ENCODE measurements at regions not wholly inside any gene's neighbourhood (a gene's known extent, or its start where the extent isn't known, plus 50 kb on each side); places are given as distances from the start of the nearest gene placed in this dataset.

DNA sequence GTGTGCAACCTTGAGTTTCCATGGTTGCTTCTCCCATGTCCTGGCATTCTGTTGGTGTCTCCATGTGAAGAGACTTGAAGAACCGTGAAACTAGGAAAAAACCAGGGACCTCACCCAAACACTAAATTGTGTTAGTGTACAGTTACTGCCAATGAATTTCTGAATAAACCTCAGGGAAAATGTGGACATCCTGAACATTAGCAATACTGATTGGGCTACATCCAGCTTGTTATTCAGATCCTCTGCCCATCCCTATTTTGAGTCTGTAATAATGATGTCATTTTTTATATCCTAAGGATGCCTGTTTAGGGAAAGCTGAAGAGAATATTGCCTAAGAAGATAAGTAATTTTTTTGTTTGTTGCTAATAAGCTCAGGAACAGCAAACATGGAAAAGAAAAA, 262.7 kb downstream of the TMA16 start:
- no peak for FAIRE-seq

GRCh38 chr4:163758032-163758431, 263.5 kb downstream of the TMA16 start:
- DNase-seq (ENCODE audit: low spot score) (no peak), FAIRE-seq (no peak)

More for the DNA sequence above, 262.7 kb downstream of the TMA16 start:
- DNase-seq (ENCODE audit: low spot score) = no peak

DNA sequence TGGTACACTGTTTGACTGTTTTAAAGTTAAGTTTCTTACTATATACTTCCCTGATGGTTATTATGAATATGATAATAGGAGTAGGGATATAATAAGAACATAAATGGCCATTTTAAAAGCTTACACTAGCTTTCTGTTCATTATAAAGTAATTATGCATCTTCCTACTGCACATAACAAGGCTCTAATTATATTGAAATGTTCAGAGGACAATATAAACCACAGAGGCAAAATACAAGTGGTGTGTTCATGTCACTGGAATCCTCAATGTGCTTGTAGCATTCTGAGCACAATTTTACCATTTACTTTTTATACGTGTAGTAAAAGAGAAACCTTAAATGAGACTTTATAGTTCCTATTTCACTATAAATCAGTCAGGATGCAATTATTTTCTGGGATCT, 268.3 kb downstream of the TMA16 start:
- FAIRE-seq (no peak), DNase-seq (ENCODE audit: low spot score) (no peak)

DNA sequence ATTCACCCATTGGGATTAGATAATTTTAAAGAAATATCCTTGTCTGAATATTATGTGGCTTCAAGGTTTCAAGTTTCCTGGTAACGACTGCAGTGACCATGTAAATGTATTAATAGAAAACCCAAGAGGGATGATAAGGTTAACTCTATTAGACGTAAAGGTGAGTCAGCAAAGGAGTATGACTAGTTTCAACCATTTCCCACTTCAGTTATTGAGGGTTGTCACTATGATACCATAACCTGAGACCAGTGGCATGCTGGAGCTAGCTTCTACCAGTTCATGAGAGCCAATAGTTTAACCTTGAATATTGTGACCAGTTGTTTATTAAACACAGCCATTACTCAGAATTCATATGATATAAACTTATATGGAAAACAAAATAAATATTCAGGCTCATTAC, 270.1 kb downstream of the TMA16 start:
- no peak for FAIRE-seq
- DNase-seq (ENCODE audit: low spot score) = no peak

- DNase-seq (ENCODE audit: low spot score) (no peak), FAIRE-seq (no peak)
These were observed 273.5 kb downstream of the TMA16 start for GRCh38 chr4:163768014-163768413.

GRCh38 chr4:163772238-163772637, 277.7 kb downstream of the TMA16 start:
- FAIRE-seq (no peak), DNase-seq (ENCODE audit: low spot score) (no peak)

GRCh38 chr4:163773940-163774339, 279.4 kb downstream of the TMA16 start:
- FAIRE-seq = no peak
- DNase-seq (ENCODE audit: low spot score) = no peak

GRCh38 chr4:163776957-163777356, 282.5 kb downstream of the TMA16 start:
- FAIRE-seq (no peak), DNase-seq (ENCODE audit: low spot score) (no peak)

DNA sequence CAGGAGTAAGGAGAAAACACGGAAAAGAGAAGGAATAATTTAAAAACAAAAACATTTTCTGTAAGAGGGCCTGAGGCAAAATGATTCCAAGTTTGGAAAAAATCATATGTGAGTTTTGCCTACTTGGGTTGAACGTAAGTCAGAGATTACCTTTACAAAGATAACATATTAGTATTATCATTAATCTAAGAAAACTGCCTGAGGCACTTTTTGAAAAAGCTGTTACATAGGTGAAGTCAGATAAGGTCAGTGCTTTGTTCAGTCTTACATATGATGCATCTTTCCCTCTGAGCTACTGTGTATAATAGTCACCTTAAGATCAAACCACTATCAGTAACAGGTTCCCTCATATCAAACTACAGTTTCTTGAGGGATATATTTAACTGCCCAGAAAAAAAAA, 287.2 kb downstream of the TMA16 start:
- no peak for DNase-seq (ENCODE audit: low spot score)
- no peak for FAIRE-seq

GRCh38 chr4:163790231-163790630, 295.7 kb downstream of the TMA16 start:
- FAIRE-seq (no peak), DNase-seq (ENCODE audit: low spot score) (no peak)

DNA sequence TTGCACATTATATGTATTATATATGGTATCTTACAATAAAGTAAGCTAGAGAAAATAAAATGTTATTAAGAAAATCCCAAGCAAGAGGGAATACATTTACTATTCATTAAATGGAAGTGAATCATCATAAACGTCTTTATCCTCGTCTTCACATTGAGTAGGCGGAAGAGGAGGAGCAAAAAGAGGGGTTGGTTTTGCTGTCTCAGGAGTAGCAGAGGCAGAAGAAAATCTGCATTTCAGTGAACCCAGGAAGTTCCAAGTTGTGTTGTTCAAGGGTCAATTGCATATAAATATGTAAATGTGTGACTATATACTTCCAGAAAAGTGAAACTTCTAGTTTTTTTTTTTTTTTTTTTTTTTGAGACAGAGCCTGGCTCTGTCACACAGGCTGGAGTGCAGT, 301.4 kb downstream of the TMA16 start:
- FAIRE-seq = no peak
- DNase-seq (ENCODE audit: low spot score) = no peak

DNA sequence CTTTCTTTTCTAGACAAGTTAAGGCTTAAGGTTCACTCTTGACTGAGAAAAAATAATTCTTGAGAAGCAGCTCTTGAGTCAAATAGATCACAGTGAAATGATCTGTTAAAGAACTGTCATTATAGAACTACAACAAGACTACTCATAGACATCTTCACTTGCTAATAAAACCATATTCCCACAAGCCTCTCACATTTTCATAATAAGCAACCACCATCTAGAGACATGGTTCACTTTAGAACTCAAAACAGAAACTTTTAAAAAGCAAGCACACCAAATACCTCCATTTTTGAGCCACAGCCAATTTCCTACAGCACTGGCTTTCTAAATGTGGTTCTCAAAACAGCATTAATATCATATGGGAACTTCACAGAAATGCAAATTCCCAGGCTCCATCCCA, 309.5 kb downstream of the TMA16 start:
- no peak for FAIRE-seq
- DNase-seq (ENCODE audit: low spot score) = no peak

GRCh38 chr4:163806653-163807052, 312.2 kb downstream of the TMA16 start:
- DNase-seq (ENCODE audit: low spot score) (no peak), FAIRE-seq (no peak)

DNA sequence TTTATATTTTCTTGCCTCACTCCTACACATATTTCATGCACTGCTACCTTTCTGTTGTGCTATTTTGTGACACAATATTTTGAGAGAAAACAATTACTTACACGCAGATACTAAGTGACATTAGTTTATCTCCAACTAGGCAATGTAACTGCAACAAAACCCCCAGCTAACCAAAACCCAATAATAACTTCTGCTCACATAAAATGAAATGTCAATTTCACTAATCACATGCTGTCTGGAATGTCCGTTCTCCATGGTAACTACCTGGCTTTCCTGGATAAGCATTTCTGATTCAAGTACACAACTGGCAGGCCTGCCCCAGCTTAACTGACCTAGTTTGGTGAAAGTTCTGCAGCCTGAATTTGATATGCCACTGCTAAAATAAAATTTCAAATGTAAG, 313.5 kb downstream of the TMA16 start:
- DNase-seq (ENCODE audit: low spot score) (no peak), FAIRE-seq (no peak)

DNA sequence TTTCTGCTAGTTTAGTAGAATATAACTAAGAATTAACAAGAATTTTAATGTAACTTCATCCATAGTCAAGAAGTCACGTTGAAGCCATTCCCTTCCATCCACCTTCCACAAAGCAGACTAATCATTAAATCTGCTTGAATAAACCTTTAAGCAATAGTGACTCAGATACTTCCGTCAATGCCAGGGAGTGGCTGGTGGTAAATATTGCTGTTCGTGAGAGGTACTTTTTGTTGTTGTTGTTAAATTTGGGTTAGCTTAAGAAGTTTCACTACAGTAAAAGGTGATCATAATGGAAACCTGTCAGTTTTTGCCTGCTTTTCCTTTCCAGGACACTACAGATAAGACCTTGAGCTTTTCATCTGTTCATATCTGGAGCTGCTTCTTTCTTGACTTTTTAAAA, 316.3 kb downstream of the TMA16 start:
- FAIRE-seq = no peak
- DNase-seq (ENCODE audit: low spot score) = no peak

DNA sequence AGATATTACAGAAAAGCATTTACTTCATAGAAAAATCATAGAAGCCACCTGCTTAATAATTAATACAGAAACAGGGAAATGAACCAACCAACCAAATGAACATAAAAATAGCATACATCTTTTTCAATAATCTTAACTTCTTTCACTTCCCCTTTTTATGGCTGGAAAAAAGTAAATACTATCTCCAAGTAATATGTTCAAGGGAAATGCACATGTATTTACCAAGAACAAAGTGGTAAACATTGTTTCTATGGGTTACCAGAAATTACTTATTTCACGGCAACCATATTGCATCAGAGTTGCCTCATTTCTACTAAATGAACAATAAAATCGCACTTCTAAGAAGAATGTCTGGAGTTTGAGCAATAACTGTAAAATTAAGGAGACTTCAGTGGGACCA, 321.3 kb downstream of the TMA16 start:
- no peak for DNase-seq (ENCODE audit: low spot score)
- FAIRE-seq = no peak

- no peak for FAIRE-seq
- no peak for DNase-seq (ENCODE audit: low spot score)
These were observed 322.0 kb downstream of the TMA16 start for GRCh38 chr4:163816494-163816893.

GRCh38 chr4:163818673-163819072, 324.2 kb downstream of the TMA16 start:
- no peak for DNase-seq (ENCODE audit: low spot score)
- no peak for FAIRE-seq

DNA sequence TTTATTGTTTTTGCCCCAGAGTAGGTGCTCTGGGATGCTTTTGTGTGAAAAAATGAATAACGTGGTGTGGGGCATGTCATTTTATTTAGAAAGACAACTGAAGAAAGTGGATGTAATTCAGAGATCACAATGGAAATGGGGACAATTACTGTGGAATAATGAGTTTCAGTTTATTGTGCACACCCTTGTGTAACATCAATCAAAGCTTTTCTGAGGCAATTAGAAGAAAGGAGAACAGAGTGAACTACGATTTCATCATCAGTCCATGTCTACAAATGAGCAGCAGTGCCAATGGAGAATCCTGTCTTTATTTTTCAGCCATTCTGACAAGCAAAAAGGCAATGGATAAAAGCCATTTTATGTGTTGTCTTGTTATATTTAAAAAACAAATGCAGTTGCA, 339.2 kb downstream of the TMA16 start:
- FAIRE-seq = no peak
- no peak for DNase-seq (ENCODE audit: low spot score)

DNA sequence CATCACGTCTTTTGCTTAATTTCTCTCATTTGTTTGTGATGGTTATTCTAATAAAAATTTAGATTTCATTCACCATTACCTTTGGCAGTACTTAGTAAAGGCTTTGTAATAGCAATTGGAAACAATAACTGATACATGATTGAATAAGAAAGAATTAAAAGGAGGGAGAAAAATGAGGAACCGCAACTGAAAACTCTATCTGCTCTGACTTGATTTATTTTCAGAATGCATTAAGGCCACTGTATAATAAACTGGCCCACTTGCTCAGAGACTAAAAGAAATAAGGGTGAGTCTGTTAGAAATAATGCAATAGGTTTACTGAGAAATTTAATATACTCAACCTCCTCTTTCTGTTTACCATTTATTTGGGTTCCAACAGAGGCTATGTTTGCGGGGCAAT, 351.5 kb downstream of the TMA16 start:
- FAIRE-seq = no peak

DNA sequence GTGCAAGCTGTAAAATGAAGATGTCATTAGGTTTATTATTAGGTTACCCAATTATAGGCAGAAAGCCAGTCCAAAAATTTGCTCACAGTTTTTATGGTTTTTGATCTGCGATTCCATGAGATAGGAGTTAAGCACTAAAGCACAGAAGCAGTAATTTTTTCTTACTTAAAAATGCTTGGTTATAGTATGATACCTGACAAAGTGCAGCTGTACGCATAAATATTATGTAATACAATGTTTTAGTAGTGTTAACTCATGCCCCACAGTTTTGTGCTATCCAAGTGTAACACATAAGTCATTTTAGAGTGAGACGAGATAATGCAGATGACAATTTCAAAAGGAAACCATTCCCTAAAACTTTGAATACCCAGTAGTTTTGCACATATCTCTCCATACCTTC, 357.8 kb downstream of the TMA16 start:
- FAIRE-seq = no peak
- no peak for DNase-seq (ENCODE audit: low spot score)

More for the DNA sequence above, 351.5 kb downstream of the TMA16 start:
- DNase-seq (ENCODE audit: low spot score) = no peak

- FAIRE-seq (no peak), DNase-seq (ENCODE audit: low spot score) (no peak)
These were observed 363.4 kb downstream of the TMA16 start for GRCh38 chr4:163857903-163858302.

DNA sequence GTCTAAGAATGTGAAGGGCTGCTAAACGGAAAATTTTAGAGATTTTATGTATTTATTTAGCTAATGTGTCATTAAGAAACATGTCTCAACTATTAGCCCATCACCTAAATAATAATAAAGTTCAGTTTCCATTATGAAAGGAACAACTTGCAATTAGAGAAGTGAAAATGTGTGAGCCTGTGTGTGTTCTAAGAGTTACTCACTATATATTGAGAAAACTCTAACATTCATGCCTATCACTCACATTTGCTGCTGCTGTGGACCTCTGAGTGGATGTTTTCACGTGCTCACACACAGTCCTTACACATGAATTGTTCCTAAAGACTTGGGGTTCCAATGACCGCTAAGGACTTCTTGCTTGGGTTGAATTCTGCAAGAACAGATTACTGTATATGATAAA, 364.0 kb downstream of the TMA16 start:
- DNase-seq (ENCODE audit: low spot score) = no peak
- FAIRE-seq = no peak

DNA sequence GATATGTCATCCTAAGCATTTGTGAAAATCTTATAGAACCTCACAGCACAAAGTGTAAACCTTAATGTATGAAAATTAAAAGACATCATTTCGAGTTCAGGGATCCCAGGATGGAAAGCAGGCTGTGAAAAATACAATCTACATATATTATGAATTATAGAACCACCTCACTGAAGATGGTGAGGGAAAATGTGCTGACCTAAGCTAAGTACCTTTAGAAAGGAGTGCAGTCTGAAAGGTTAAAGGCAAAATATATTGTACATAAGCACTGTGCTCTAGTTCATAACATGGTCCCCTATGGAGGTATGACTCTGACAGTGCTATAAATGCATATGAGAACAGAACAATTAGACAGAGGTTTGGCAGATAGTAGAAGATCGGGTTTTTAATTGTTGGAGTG, 368.6 kb downstream of the TMA16 start:
- FAIRE-seq (no peak), DNase-seq (ENCODE audit: low spot score) (no peak)

- no peak for FAIRE-seq
- DNase-seq (ENCODE audit: low spot score) = no peak
These were observed 370.5 kb downstream of the TMA16 start for GRCh38 chr4:163865010-163865409.

Data from urothelium cell line (cell line).